ENCODE measurements at regions not wholly inside any gene's neighbourhood (a gene's known extent, or its start where the extent isn't known, plus 50 kb on each side); places are given as distances from the start of the nearest gene placed in this dataset.
"Not testable (repeated sequence)": the region's sequence is repeated elsewhere in the genome, so short reads cannot be mapped to it uniquely, and the experiment has no call there.

- not testable (repeated sequence) for TF ChIP-seq EZH2phosphoT487 (IDR thresholded peaks at IDR 0.05; ENCODE audit: borderline replicate concordance); POLR2A (IDR thresholded peaks at IDR 0.05; ENCODE audit: borderline replicate concordance, extremely low read depth, insufficient read depth, insufficient read length); CTCF (IDR thresholded peaks at IDR 0.05 in 2 of 3, conservative IDR thresholded peaks at IDR 0.05 in 1 of 3; ENCODE audit: borderline replicate concordance in 1 of 3, insufficient read depth in 1 of 3, low read depth in 2 of 3, low read length in 2 of 3); MAX (IDR thresholded peaks at IDR 0.05); SIN3A (IDR thresholded peaks at IDR 0.05; ENCODE audit: low read depth)
Measured at GRCh38 chrX:115725370-115725769, 164.4 kb downstream of the PLS3 start.
